Gastrocnemius medialis (tissue), 4 donors: ENCODE measurements at regions not wholly inside any gene's neighbourhood (a gene's known extent, or its start where the extent isn't known, plus 50 kb on each side); places are given as distances from the start of the nearest gene placed in this dataset.

Source experiments
- ATAC-seq, 2 donors: fragments of 150-250 bp; one replicate each; pipeline ENCODE4 v1.9.1; 2016
- DNase-seq, 2 donors: peaks; one replicate each; pipeline ENCODE4 v3.0.0-alpha.2; 2019
- H3K27ac ChIP-seq, 4 donors: fragments of 200-600 bp; sonication (generic); 1 replicate in 1 of 4; 2 replicates in 3 of 4; pipeline ENCODE4 v1.5.1; 2016 to 2018; ENCODE audit warnings: mild to moderate bottlenecking in 2 of 4, moderate library complexity in 1 of 4
- H3K27me3 ChIP-seq, 3 donors: fragments of 200-600 bp; sonication (generic) in 2 of 3; 1 replicate in 1 of 3; 2 replicates in 2 of 3; pipeline versions ENCODE4 v1.5.1 to v1.6.0; 2016 to 2019; ENCODE audit warnings: mild to moderate bottlenecking in 1 of 3, moderate library complexity in 1 of 3
- H3K36me3 ChIP-seq, 2 donors: fragments of 200-600 bp; sonication (generic) in 1 of 2; one replicate each; pipeline ENCODE4 v1.5.1; 2017 to 2018
- H3K4me1 ChIP-seq, 2 donors: fragments of 200-600 bp; sonication (generic) in 1 of 2; one replicate each; pipeline ENCODE4 v1.5.1; 2016 to 2017; ENCODE audit warnings: mild to moderate bottlenecking in 2 of 2
- H3K4me3 ChIP-seq, 4 donors: fragments of 200-600 bp; sonication (generic) in 3 of 4; 1 replicate in 1 of 4; 2 replicates in 3 of 4; pipeline ENCODE4 v1.5.1; 2016 to 2019; ENCODE audit warnings: mild to moderate bottlenecking in 2 of 4
- H3K9me3 ChIP-seq, 3 donors: fragments of 200-600 bp; sonication (generic) in 2 of 3; 1 replicate in 1 of 3; 2 replicates in 2 of 3; pipeline ENCODE4 v1.5.1; 2016 to 2019
- POLR2A ChIP-seq, 2 donors: fragments of 450-650 bp; IDR thresholded peaks; one replicate each; pipeline ENCODE4 v1.6.1; 2017; ENCODE audit warnings: antibody characterized with exemption in 2 of 2, mild to moderate bottlenecking in 2 of 2, moderate library complexity in 2 of 2
- in situ Hi-C, 4 donors: fragments of 200-750 bp; cut with MboI; loops; one replicate each; pipeline versions ENCODE4 v1.15.0 to v1.8.0; 2017; ENCODE audit warnings: low sequenced_read_pairs in 4 of 4
- intact Hi-C: fragments of 100-400 bp; cut with DNase I; formaldehyde crosslinking; loops from one replicate; pipeline ENCODE4 v1.15.1; 2023; ENCODE audit warnings: low total_unique reads
- TF ChIP-seq, protein P1 (sequence below), 5 experiments: fragments of 450-650 bp in 3 of 5; fragments of 200-600 bp in 2 of 5; sonication (generic) in 2 of 5; IDR thresholded peaks in 4 of 5; conservative IDR thresholded peaks in 1 of 5; 1 replicate in 4 of 5; 2 replicates in 1 of 5; pipeline ENCODE4 v1.5.1; 2016 to 2019; ENCODE audit warnings: antibody characterized with exemption in 5 of 5, mild to moderate bottlenecking in 3 of 5, moderate library complexity in 3 of 5

- Histone ChIP-seq H3K9me3 (no peaks in the 10 kb centered on the region), H3K36me3 (no peaks in the 10 kb centered on the region), H3K4me1 (no peaks in the 10 kb centered on the region), H3K4me3 (no peak overlapping the region), H3K27me3 (peaks cover 15 to 61% (median 37%) of the 10 kb centered on the region in 3 donors), H3K27ac (no peak overlapping the region)
- no peak for TF ChIP-seq POLR2A (IDR thresholded peaks at IDR 0.05)
- TF ChIP-seq, protein P1, sequence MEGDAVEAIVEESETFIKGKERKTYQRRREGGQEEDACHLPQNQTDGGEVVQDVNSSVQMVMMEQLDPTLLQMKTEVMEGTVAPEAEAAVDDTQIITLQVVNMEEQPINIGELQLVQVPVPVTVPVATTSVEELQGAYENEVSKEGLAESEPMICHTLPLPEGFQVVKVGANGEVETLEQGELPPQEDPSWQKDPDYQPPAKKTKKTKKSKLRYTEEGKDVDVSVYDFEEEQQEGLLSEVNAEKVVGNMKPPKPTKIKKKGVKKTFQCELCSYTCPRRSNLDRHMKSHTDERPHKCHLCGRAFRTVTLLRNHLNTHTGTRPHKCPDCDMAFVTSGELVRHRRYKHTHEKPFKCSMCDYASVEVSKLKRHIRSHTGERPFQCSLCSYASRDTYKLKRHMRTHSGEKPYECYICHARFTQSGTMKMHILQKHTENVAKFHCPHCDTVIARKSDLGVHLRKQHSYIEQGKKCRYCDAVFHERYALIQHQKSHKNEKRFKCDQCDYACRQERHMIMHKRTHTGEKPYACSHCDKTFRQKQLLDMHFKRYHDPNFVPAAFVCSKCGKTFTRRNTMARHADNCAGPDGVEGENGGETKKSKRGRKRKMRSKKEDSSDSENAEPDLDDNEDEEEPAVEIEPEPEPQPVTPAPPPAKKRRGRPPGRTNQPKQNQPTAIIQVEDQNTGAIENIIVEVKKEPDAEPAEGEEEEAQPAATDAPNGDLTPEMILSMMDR (IDR thresholded peaks at IDR 0.05 in 4 of 5, conservative IDR thresholded peaks at IDR 0.05 in 1 of 5) = no peak
- intact Hi-C loops (no loop called here), in situ Hi-C loops (no loop called here)
- ATAC-seq = no peak
- DNase-seq = no peak
Measured at GRCh38 chr4:1516261-1516660, 110.0 kb upstream of the NKX1-1 start.

DNA sequence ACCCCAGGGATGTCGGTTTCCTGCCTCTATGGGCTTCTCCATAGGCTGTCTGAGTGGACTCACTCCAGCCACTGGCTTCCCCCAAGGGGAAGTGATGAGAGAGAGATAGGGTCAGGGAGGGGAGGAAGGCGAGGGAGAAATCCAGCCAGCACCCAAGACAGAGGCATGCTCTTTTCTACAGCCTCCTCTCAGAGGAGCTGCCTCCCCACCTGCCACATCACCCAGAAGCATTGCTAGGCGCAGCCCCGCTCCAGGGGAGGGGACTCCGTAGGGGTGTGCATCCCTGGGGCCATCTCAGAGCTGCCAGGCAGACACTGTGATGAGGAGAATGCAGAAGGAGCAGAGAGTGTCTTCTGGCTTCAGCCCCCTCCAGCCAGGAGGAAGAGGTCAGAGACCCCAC lies 109.5 kb upstream of the NKX1-1 start:
- ATAC-seq (no peak), DNase-seq (no peak)
- no peaks in the 10 kb centered on the region for H3K36me3 ChIP-seq
- H3K9me3 ChIP-seq = no peaks in the 10 kb centered on the region
- H3K4me1 ChIP-seq = no peaks in the 10 kb centered on the region
- peaks cover 13 to 58% (median 37%) of the 10 kb centered on the region in 3 donors for H3K27me3 ChIP-seq
- intact Hi-C loops = no loop called here
- H3K4me3 ChIP-seq = no peak overlapping the region
- no peak for TF ChIP-seq POLR2A (IDR thresholded peaks at IDR 0.05)
- TF ChIP-seq, protein P1 (IDR thresholded peaks at IDR 0.05 in 4 of 5, conservative IDR thresholded peaks at IDR 0.05 in 1 of 5) = no peak
- in situ Hi-C loops = no loop called here
- no peak overlapping the region for H3K27ac ChIP-seq

DNA sequence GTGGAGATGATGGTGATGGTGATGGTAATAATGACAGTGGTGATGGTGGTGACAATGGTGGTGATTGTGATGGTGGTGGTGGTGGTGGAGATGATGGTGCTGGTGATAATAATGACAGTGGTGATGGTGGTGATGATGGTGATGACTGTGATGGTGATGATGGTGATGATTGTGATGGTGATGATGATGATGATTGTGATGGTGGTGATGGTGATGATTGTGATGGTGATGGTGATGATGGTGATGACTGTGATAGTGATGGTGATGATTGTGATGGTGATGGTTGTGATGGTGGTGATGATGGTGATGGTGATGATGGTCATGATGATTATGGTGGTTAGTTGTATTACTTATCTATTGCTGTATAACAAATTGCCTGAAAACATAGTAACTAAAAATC lies 108.9 kb upstream of the NKX1-1 start:
- intact Hi-C loops = no loop called here
- TF ChIP-seq, protein P1 (IDR thresholded peaks at IDR 0.05 in 4 of 5, conservative IDR thresholded peaks at IDR 0.05 in 1 of 5) = no peak
- TF ChIP-seq POLR2A (IDR thresholded peaks at IDR 0.05) = no peak
- H3K9me3 ChIP-seq = no peaks in the 10 kb centered on the region
- ATAC-seq (no peak), DNase-seq (no peak)
- no peak overlapping the region for H3K4me3 ChIP-seq
- no peaks in the 10 kb centered on the region for H3K4me1 ChIP-seq
- peaks cover 13 to 56% (median 35%) of the 10 kb centered on the region in 3 donors for H3K27me3 ChIP-seq
- in situ Hi-C loops = no loop called here
- H3K27ac ChIP-seq = no peak overlapping the region
- no peaks in the 10 kb centered on the region for H3K36me3 ChIP-seq

- H3K36me3 ChIP-seq = no peaks in the 10 kb centered on the region
- in situ Hi-C loops (no loop called here), intact Hi-C loops (no loop called here)
- H3K4me1 ChIP-seq = no peaks in the 10 kb centered on the region
- H3K27me3 ChIP-seq = peaks cover 13 to 54% (median 30%) of the 10 kb centered on the region in 3 donors
- no peak overlapping the region for H3K27ac ChIP-seq
- TF ChIP-seq, protein P1 (IDR thresholded peaks at IDR 0.05 in 4 of 5, conservative IDR thresholded peaks at IDR 0.05 in 1 of 5) = no peak
- no peak for TF ChIP-seq POLR2A (IDR thresholded peaks at IDR 0.05)
- no peak overlapping the region for H3K4me3 ChIP-seq
- no peaks in the 10 kb centered on the region for H3K9me3 ChIP-seq
- ATAC-seq (no peak), DNase-seq (no peak)
Measured at GRCh38 chr4:1514612-1515011, 108.4 kb upstream of the NKX1-1 start.

DNA sequence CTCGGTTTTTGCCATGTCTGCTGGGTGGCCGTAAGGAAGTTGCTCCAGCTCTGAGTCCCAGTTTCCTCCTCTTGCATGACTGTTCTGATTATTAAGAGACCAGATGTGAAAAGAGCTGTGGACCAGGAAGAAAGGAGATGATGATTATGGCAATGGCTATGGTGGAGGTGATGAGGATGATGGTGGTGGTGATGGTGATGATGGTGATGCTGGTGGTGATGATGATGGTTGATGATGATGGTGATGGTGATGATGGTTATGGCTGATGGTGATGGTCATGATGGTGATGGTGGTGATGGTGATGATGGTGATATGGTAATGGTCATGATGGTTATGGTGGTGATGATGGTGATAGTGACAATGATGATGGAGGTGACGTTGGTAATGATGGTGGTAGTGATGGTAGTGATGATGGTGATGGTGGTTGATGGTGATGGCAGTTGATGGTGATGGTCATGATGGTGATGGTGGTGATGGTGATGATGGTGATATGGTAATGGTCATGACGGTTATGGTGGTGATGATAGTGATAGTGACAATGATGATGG lies 107.8 kb upstream of the NKX1-1 start:
- H3K9me3 ChIP-seq = no peaks in the 10 kb centered on the region
- intact Hi-C loops = no loop called here
- ATAC-seq (no peak), DNase-seq (no peak)
- no peaks in the 10 kb centered on the region for H3K36me3 ChIP-seq
- H3K4me1 ChIP-seq = no peaks in the 10 kb centered on the region
- H3K27ac ChIP-seq = no peak overlapping the region
- in situ Hi-C loops = no loop called here
- no peak for TF ChIP-seq POLR2A (IDR thresholded peaks at IDR 0.05)
- TF ChIP-seq, protein P1 (IDR thresholded peaks at IDR 0.05 in 4 of 5, conservative IDR thresholded peaks at IDR 0.05 in 1 of 5) = no peak
- H3K4me3 ChIP-seq = no peak overlapping the region
- peaks cover 13 to 52% (median 26%) of the 10 kb centered on the region in 3 donors for H3K27me3 ChIP-seq
